Activated naive CD8-positive, alpha-beta T cell (primary cell): ENCODE measurements at regions not wholly inside any gene's neighbourhood (a gene's known extent, or its start where the extent isn't known, plus 50 kb on each side); places are given as distances from the start of the nearest gene placed in this dataset.

Source experiments
- H3K27ac Mint-ChIP-seq: one replicate; pipeline ENCODE4 v1.8.0; 2021; ENCODE audit warnings: mixed read lengths
- H3K27me3 Mint-ChIP-seq: one replicate; pipeline ENCODE4 v1.8.0; 2021; ENCODE audit warnings: mixed read lengths
- H3K36me3 Mint-ChIP-seq: one replicate; pipeline ENCODE4 v1.8.0; 2021; ENCODE audit warnings: mixed read lengths
- H3K4me1 Mint-ChIP-seq: one replicate; pipeline ENCODE4 v1.8.0; 2021; ENCODE audit warnings: low read depth, mixed read lengths
- H3K4me3 Mint-ChIP-seq: one replicate; pipeline ENCODE4 v1.8.0; 2021; ENCODE audit warnings: mild to moderate bottlenecking, mixed read lengths
- H3K9me3 Mint-ChIP-seq: one replicate; pipeline ENCODE4 v1.8.0; 2021; ENCODE audit warnings: low read depth, mixed read lengths

- Mint-ChIP-seq H3K4me1 (peaks cover 5% of the 10 kb centered on the region), H3K27ac (no peak overlapping the region), H3K36me3 (no peaks in the 10 kb centered on the region), H3K4me3 (no peak overlapping the region), H3K27me3 (peaks cover 22% of the 10 kb centered on the region), H3K9me3 (no peaks in the 10 kb centered on the region)
Observed at GRCh38 chr4:41364876-41365275, 108.1 kb downstream of the UCHL1 start.

- Mint-ChIP-seq H3K27ac (no peak overlapping the region), H3K36me3 (no peaks in the 10 kb centered on the region), H3K4me1 (peaks cover 5% of the 10 kb centered on the region), H3K27me3 (peaks cover 22% of the 10 kb centered on the region), H3K9me3 (no peaks in the 10 kb centered on the region), H3K4me3 (no peak overlapping the region)
Observed at GRCh38 chr4:41365681-41366080, 109.0 kb downstream of the UCHL1 start.

DNA sequence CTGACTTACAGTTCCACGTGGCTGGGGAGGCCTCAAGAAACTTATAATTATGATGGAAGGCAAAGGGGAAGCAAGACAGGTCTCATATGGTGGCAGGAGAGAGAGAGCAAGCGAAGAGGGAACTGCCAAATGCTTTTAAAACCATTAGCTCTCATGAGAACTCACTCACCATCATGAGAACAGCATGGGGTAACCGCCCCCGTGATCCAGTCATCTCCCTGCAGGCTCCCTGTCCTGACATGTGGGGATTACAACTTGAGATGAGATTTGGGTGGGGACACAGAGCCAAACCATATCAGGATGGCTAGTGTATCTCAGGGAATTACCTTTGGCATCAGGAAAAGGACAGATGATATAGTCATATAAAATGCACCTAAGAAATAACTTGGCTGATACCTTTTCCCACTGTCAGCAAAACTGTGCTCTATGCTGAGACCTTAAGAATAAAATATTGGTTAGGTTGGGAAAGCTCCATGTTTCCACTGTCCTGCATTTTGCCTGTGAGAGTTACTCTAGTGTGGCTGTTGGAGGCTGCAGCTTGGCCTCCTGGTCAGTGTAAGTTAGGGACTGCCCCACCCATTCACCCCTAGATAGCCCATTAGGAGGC lies 110.3 kb downstream of the UCHL1 start:
- Mint-ChIP-seq H3K36me3 (no peaks in the 10 kb centered on the region), H3K9me3 (no peaks in the 10 kb centered on the region), H3K27ac (no peak overlapping the region), H3K27me3 (peaks cover 22% of the 10 kb centered on the region), H3K4me3 (no peak overlapping the region), H3K4me1 (no peaks in the 10 kb centered on the region)

- Mint-ChIP-seq H3K27me3 (peaks cover 14% of the 10 kb centered on the region), H3K27ac (no peak overlapping the region), H3K4me3 (no peak overlapping the region), H3K4me1 (no peaks in the 10 kb centered on the region), H3K36me3 (no peaks in the 10 kb centered on the region), H3K9me3 (no peaks in the 10 kb centered on the region)
Observed at GRCh38 chr4:41369680-41370079, 113.0 kb downstream of the UCHL1 start.

- H3K4me1 Mint-ChIP-seq: no peaks in the 10 kb centered on the region
Observed at GRCh38 chr4:41373221-41373620, 116.5 kb downstream of the UCHL1 start.

DNA sequence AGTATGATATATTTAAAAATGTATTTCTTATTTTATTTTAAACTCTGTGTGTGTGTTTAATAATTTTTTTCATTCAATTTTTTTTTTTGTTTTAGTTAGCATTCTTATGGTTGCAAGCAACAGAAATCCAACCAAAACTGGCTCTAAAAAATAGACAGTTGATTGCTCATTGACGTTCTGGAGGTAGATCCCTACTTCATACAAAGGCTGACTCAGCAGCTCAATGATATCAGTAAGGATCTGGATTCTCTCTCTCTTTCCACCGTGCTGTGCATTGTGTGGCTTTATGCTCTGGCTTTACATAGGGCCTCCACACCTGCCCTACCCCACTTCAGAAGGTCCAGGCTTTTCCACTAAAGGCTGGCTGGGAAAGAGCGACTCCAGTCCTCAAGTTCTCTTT lies 117.8 kb downstream of the UCHL1 start:
- no peaks in the 10 kb centered on the region for H3K4me1 Mint-ChIP-seq
- peaks cover 4% of the 10 kb centered on the region for H3K36me3 Mint-ChIP-seq
- no peak overlapping the region for H3K27ac Mint-ChIP-seq
- H3K9me3 Mint-ChIP-seq: peaks cover 11% of the 10 kb centered on the region
- no peak overlapping the region for H3K4me3 Mint-ChIP-seq
- peaks cover 10% of the 10 kb centered on the region for H3K27me3 Mint-ChIP-seq

More at GRCh38 chr4:41373221-41373620, 116.5 kb downstream of the UCHL1 start:
- H3K4me3 Mint-ChIP-seq: no peak overlapping the region
- no peak overlapping the region for H3K27ac Mint-ChIP-seq
- H3K9me3 Mint-ChIP-seq: peaks cover under 1% of the 10 kb centered on the region
- no peaks in the 10 kb centered on the region for H3K36me3 Mint-ChIP-seq
- H3K27me3 Mint-ChIP-seq: peaks cover 8% of the 10 kb centered on the region

DNA sequence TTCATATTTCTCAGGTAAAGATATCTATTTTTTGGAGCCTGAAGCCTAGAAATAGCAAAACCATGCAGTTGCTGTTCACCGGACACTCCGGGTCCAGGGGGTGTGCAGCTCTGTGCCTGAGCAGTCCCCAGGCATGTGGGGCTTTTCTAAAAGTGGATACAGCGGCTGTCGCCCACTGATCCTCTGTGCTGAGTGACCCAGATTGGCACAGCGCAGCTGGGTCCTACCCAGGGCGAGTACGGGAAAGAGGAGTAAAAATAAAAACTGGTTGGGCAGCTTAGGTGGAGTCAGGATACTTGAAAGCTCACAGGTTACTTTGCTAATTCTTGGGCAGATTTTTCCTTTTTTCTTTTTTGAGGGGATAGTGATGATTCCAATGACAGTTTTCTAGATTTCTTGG lies 118.8 kb downstream of the UCHL1 start:
- H3K36me3 Mint-ChIP-seq: peaks cover 4% of the 10 kb centered on the region
- peaks cover 11% of the 10 kb centered on the region for H3K9me3 Mint-ChIP-seq
- H3K27me3 Mint-ChIP-seq: peaks cover 10% of the 10 kb centered on the region
- no peak overlapping the region for H3K27ac Mint-ChIP-seq
- H3K4me3 Mint-ChIP-seq: no peak overlapping the region
- no peaks in the 10 kb centered on the region for H3K4me1 Mint-ChIP-seq

DNA sequence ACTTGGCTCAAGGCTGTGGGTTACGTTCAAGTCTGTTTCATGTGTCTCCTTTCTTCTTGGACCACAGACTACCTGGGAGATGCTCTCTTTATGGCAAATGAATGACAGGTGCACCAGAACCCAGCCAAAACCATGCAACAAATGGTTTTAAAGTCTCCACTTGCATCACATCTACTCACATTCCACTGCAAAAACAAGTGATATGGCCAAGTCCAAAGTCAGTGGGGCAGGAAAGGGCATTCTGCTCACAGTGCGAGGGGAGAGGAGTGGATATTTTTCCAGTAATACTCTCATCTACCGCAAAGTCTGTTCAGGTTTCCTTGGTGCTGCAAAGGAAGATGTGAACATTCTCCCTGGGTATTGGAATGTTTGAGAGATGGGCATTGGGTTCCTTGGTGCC lies 120.5 kb downstream of the UCHL1 start:
- Mint-ChIP-seq H3K4me3 (no peak overlapping the region), H3K27me3 (peaks cover 6% of the 10 kb centered on the region), H3K27ac (no peak overlapping the region), H3K4me1 (no peaks in the 10 kb centered on the region), H3K9me3 (peaks cover 11% of the 10 kb centered on the region), H3K36me3 (peaks cover 4% of the 10 kb centered on the region)

DNA sequence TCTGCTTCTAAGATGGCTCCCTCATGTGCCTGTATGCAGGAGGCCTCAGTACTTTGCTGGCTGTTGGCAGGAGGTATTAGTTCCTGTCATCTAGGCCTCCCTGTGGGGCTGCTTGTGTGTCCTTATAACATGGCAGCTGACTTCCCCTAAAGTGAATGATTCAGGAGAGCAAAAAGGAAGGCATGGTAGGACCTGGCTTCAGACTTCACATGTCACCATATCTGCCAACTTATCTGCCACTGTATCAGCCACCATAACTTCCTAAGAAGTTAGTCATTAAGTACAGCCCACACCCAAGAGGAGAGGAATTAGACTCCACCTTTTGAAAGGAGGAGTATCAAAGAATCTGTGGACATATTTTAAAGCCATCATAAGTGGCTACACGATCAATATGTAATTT lies 122.5 kb downstream of the UCHL1 start:
- peaks cover 4% of the 10 kb centered on the region for H3K36me3 Mint-ChIP-seq
- H3K27ac Mint-ChIP-seq: no peak overlapping the region
- peaks cover 7% of the 10 kb centered on the region for H3K27me3 Mint-ChIP-seq
- no peaks in the 10 kb centered on the region for H3K4me1 Mint-ChIP-seq
- H3K9me3 Mint-ChIP-seq: peaks cover 11% of the 10 kb centered on the region
- no peak overlapping the region for H3K4me3 Mint-ChIP-seq

GRCh38 chr4:41380511-41381157 lies 123.9 kb downstream of the UCHL1 start:
- Mint-ChIP-seq H3K4me1 (no peaks in the 10 kb centered on the region), H3K4me3 (no peak overlapping the region), H3K27me3 (peaks cover 7% of the 10 kb centered on the region), H3K36me3 (peaks cover 4% of the 10 kb centered on the region), H3K9me3 (peaks cover 11% of the 10 kb centered on the region), H3K27ac (no peak overlapping the region)

- H3K27me3 Mint-ChIP-seq: peaks cover 7% of the 10 kb centered on the region
- H3K36me3 Mint-ChIP-seq: peaks cover 4% of the 10 kb centered on the region
- no peak overlapping the region for H3K27ac Mint-ChIP-seq
- no peaks in the 10 kb centered on the region for H3K4me1 Mint-ChIP-seq
- no peak overlapping the region for H3K4me3 Mint-ChIP-seq
- H3K9me3 Mint-ChIP-seq: peaks cover 11% of the 10 kb centered on the region
Observed at GRCh38 chr4:41381384-41381783, 124.7 kb downstream of the UCHL1 start.

- Mint-ChIP-seq H3K4me3 (no peak overlapping the region), H3K27ac (no peak overlapping the region), H3K4me1 (no peaks in the 10 kb centered on the region), H3K9me3 (no peaks in the 10 kb centered on the region), H3K36me3 (no peaks in the 10 kb centered on the region), H3K27me3 (peaks cover 2% of the 10 kb centered on the region)
Observed at GRCh38 chr4:41384992-41385391, 128.3 kb downstream of the UCHL1 start.

GRCh38 chr4:41385481-41385880 lies 128.8 kb downstream of the UCHL1 start:
- H3K36me3 Mint-ChIP-seq: no peaks in the 10 kb centered on the region
- no peak overlapping the region for H3K4me3 Mint-ChIP-seq
- H3K9me3 Mint-ChIP-seq: no peaks in the 10 kb centered on the region
- peaks cover 2% of the 10 kb centered on the region for H3K27me3 Mint-ChIP-seq
- no peak overlapping the region for H3K27ac Mint-ChIP-seq
- no peaks in the 10 kb centered on the region for H3K4me1 Mint-ChIP-seq

GRCh38 chr4:41388080-41388479 lies 131.4 kb downstream of the UCHL1 start:
- no peak overlapping the region for H3K27ac Mint-ChIP-seq
- no peak overlapping the region for H3K4me3 Mint-ChIP-seq
- no peaks in the 10 kb centered on the region for H3K36me3 Mint-ChIP-seq
- H3K9me3 Mint-ChIP-seq: no peaks in the 10 kb centered on the region
- H3K27me3 Mint-ChIP-seq: peaks cover under 1% of the 10 kb centered on the region
- H3K4me1 Mint-ChIP-seq: no peaks in the 10 kb centered on the region

- no peaks in the 10 kb centered on the region for H3K4me1 Mint-ChIP-seq
- H3K9me3 Mint-ChIP-seq: no peaks in the 10 kb centered on the region
- no peak overlapping the region for H3K27ac Mint-ChIP-seq
Observed at GRCh38 chr4:41389356-41389755, 132.6 kb downstream of the UCHL1 start.

GRCh38 chr4:41390661-41391060 lies 133.9 kb downstream of the UCHL1 start:
- H3K36me3 Mint-ChIP-seq: no peaks in the 10 kb centered on the region
- H3K4me1 Mint-ChIP-seq: no peaks in the 10 kb centered on the region
- H3K27me3 Mint-ChIP-seq: no peaks in the 10 kb centered on the region
- no peak overlapping the region for H3K27ac Mint-ChIP-seq
- no peak overlapping the region for H3K4me3 Mint-ChIP-seq
- H3K9me3 Mint-ChIP-seq: no peaks in the 10 kb centered on the region

More at GRCh38 chr4:41389356-41389755, 132.6 kb downstream of the UCHL1 start:
- no peak overlapping the region for H3K4me3 Mint-ChIP-seq
- no peaks in the 10 kb centered on the region for H3K27me3 Mint-ChIP-seq
- H3K36me3 Mint-ChIP-seq: no peaks in the 10 kb centered on the region
